GM12878 (cell line): ENCODE measurements at regions not wholly inside any gene's neighbourhood (a gene's known extent, or its start where the extent isn't known, plus 50 kb on each side); places are given as distances from the start of the nearest gene placed in this dataset.

Experiments
- CBFB ChIP-seq: IDR thresholded peaks from 2 replicates; pipeline ENCODE4 v1.6.1; 2016; ENCODE audit warnings: antibody characterized with exemption, low read depth
- CEBPZ ChIP-seq: fragments of 150-350 bp; IDR thresholded peaks from 2 replicates; pipeline ENCODE4 v1.6.1; 2016; ENCODE audit warnings: low read depth, low read length
- CUX1 ChIP-seq: IDR thresholded peaks from 2 replicates; pipeline ENCODE4 v1.6.1; 2012; ENCODE audit warnings: improper control_type of control experiment, low read depth, low read length; ENCODE audit not compliant: insufficient replicate concordance
- LARP7 ChIP-seq: fragments of 450-650 bp; IDR thresholded peaks from 2 replicates; pipeline ENCODE4 v1.6.1; 2017; ENCODE audit warnings: mild to moderate bottlenecking
- MTA3 ChIP-seq: IDR thresholded peaks from 2 replicates; pipeline ENCODE4 v1.6.1; 2012; ENCODE audit warnings: low read length, inconsistent platforms, borderline replicate concordance
- PKNOX1 ChIP-seq: fragments of 450-650 bp; IDR thresholded peaks from 2 replicates; pipeline ENCODE4 v1.6.1; 2016; ENCODE audit warnings: mild to moderate bottlenecking
- ZNF207 ChIP-seq: fragments of 450-650 bp; IDR thresholded peaks from 2 replicates; pipeline ENCODE4 v1.6.1; 2014; ENCODE audit warnings: antibody characterized with exemption, mild to moderate bottlenecking, borderline replicate concordance

- TF ChIP-seq CUX1 (no peak), PKNOX1 (no peak), CBFB (no peak), CEBPZ (no peak), ZNF207 (no peak), MTA3 (no peak), LARP7 (no peak)
Measured at GRCh38 chr6:130717657-130718056, 109.5 kb upstream of the SMLR1 start (continued).
